PFSK-1 (cell line): ENCODE measurements at regions not wholly inside any gene's neighbourhood (a gene's known extent, or its start where the extent isn't known, plus 50 kb on each side); places are given as distances from the start of the nearest gene placed in this dataset.

Source experiments
- POLR2AphosphoS5 ChIP-seq: IDR thresholded peaks from 2 replicates; pipeline ENCODE4 v1.6.1; 2012; ENCODE audit warnings: low read depth, mild to moderate bottlenecking, control low read depth, low read length, moderate library complexity
- TAF1 ChIP-seq: IDR thresholded peaks from 2 replicates; pipeline ENCODE4 v1.6.1; 2012; ENCODE audit warnings: low read length, control low read depth, borderline replicate concordance; ENCODE audit not compliant: insufficient read depth
- TF ChIP-seq, protein P1 (sequence below), 2 experiments: IDR thresholded peaks; 2 replicates each; pipeline versions ENCODE4 v1.6.1 to v1.8.0; 2011 to 2012; ENCODE audit warnings: low read depth in 2 of 2, low read length in 2 of 2, control low read depth in 1 of 2, inconsistent platforms in 1 of 2, mild to moderate bottlenecking in 1 of 2, moderate library complexity in 1 of 2; ENCODE audit not compliant: insufficient read depth in 1 of 2

DNA sequence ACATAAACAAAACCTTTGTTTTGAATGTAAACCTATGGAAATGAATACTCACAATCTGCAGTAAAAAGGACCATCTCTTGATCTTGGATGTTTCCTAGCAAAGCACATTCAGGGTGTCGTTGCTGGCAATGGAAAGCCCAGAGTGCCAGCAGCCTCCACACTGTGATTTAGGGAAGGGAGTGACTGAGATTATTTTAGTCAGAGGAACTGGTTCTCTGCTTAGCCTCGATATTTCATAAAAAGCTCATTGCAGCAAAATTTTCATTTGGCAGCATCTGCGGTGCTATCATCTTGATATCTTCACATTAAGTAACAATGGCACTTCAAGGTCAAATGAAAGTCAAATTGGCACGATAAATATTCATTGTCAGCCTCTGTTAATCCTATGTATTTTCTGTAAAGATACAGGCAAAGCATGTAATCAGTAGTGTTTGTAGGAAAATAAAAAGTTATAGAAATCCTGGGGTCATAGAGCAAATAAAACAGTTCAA, 116.0 kb downstream of the MACIR start:
- TF ChIP-seq, protein P1, sequence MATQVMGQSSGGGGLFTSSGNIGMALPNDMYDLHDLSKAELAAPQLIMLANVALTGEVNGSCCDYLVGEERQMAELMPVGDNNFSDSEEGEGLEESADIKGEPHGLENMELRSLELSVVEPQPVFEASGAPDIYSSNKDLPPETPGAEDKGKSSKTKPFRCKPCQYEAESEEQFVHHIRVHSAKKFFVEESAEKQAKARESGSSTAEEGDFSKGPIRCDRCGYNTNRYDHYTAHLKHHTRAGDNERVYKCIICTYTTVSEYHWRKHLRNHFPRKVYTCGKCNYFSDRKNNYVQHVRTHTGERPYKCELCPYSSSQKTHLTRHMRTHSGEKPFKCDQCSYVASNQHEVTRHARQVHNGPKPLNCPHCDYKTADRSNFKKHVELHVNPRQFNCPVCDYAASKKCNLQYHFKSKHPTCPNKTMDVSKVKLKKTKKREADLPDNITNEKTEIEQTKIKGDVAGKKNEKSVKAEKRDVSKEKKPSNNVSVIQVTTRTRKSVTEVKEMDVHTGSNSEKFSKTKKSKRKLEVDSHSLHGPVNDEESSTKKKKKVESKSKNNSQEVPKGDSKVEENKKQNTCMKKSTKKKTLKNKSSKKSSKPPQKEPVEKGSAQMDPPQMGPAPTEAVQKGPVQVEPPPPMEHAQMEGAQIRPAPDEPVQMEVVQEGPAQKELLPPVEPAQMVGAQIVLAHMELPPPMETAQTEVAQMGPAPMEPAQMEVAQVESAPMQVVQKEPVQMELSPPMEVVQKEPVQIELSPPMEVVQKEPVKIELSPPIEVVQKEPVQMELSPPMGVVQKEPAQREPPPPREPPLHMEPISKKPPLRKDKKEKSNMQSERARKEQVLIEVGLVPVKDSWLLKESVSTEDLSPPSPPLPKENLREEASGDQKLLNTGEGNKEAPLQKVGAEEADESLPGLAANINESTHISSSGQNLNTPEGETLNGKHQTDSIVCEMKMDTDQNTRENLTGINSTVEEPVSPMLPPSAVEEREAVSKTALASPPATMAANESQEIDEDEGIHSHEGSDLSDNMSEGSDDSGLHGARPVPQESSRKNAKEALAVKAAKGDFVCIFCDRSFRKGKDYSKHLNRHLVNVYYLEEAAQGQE (IDR thresholded peaks at IDR 0.05; ENCODE audit: insufficient read depth in 1 of 2, low read depth in 2 of 2, low read length in 2 of 2): no peak
- TF ChIP-seq TAF1: no peak
- no peak for TF ChIP-seq POLR2AphosphoS5
